ENCODE measurements at regions not wholly inside any gene's neighbourhood (a gene's known extent, or its start where the extent isn't known, plus 50 kb on each side); places are given as distances from the start of the nearest gene placed in this dataset.
"Not testable (repeated sequence)": the region's sequence is repeated elsewhere in the genome, so short reads cannot be mapped to it uniquely, and the experiment has no call there.

- TF ChIP-seq, protein P1, sequence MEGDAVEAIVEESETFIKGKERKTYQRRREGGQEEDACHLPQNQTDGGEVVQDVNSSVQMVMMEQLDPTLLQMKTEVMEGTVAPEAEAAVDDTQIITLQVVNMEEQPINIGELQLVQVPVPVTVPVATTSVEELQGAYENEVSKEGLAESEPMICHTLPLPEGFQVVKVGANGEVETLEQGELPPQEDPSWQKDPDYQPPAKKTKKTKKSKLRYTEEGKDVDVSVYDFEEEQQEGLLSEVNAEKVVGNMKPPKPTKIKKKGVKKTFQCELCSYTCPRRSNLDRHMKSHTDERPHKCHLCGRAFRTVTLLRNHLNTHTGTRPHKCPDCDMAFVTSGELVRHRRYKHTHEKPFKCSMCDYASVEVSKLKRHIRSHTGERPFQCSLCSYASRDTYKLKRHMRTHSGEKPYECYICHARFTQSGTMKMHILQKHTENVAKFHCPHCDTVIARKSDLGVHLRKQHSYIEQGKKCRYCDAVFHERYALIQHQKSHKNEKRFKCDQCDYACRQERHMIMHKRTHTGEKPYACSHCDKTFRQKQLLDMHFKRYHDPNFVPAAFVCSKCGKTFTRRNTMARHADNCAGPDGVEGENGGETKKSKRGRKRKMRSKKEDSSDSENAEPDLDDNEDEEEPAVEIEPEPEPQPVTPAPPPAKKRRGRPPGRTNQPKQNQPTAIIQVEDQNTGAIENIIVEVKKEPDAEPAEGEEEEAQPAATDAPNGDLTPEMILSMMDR (conservative IDR thresholded peaks at IDR 0.05; ENCODE audit: control insufficient read depth, insufficient read depth, low read depth, low read length): no peak
- no peak for DNase-seq (ENCODE audit: low read depth)
- no peak overlapping the region for H3K4me3 ChIP-seq (ENCODE audit: control insufficient read depth, low read depth, low read length)
Observed at GRCh38 chr15:99818872-99819271, 85.6 kb upstream of the LYSMD4 start.

GRCh38 chr15:99816862-99817261 is 83.6 kb upstream of the LYSMD4 start:
- not testable (repeated sequence) for DNase-seq (ENCODE audit: low read depth); H3K4me3 ChIP-seq (ENCODE audit: control insufficient read depth, low read depth, low read length)

GRCh38 chr15:99810663-99811062 is 77.4 kb upstream of the LYSMD4 start:
- not testable (repeated sequence) for DNase-seq (ENCODE audit: low read depth); H3K4me3 ChIP-seq (ENCODE audit: control insufficient read depth, low read depth, low read length)

DNA sequence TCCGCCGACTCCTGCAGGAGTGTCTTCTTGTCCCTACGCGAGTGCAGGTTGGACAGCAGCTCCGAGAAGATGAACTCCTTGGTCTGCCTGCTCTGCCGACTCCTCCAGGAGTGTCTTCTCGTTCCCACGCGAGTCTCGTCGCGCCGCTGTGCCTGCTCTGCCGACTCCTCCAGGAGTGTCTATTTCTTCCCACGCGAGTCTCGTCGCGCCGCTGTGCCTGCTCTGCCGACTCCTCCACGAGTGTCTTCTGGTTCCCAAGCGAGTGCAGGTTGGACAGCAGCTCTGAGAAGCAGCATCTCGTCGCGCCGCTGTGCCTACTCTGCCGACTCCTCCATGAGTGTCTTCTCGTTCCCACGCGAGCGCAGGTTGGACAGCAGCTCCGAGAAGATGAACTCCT is 66.6 kb upstream of the LYSMD4 start:
- DNase-seq (ENCODE audit: low read depth); H3K4me3 ChIP-seq (ENCODE audit: control insufficient read depth, low read depth, low read length): not testable (repeated sequence)

DNA sequence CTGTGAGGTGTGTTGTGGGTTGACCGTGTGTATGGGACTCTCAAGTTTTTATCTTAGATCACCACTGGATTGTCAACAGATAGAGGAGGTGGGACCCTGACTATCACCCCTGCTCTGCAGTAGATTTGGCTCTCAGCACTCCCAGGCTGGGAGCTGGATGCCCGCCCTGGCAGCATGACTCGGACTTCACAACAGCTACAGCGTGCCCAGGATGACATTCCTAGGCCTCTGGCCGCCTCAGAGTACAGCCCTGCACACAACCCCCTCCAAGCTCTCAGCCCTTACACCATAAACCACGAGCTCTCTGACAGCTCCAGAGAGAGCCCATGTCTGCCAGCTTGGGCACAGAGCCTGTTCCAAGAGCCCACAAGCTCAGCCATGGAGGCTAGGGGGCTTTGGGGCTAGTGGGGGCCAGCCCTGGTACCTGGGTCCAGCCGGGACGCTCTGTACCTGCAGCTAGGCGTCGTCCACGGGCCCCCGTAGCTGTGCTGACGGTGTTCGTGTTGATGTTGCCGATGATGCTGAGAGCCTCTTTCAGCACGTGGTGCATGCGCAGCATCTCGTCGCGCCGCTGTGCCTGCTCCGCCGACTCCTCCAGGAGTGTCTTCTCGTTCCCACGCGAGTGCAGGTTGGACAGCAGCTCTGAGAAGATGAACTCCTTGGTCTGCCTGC is 66.1 kb upstream of the LYSMD4 start:
- not testable (repeated sequence) for DNase-seq (ENCODE audit: low read depth); H3K4me3 ChIP-seq (ENCODE audit: control insufficient read depth, low read depth, low read length)

GRCh38 chr15:99796940-99797870 is 64.0 kb upstream of the LYSMD4 start:
- not testable (repeated sequence) for DNase-seq (ENCODE audit: low read depth); H3K4me3 ChIP-seq (ENCODE audit: control insufficient read depth, low read depth, low read length)

- not testable (repeated sequence) for DNase-seq (ENCODE audit: low read depth)
Observed at GRCh38 chr15:99791881-99792807, 58.9 kb upstream of the LYSMD4 start.

GRCh38 chr15:99790751-99791150 is 57.5 kb upstream of the LYSMD4 start:
- peak; percentile 25 for DNase-seq (ENCODE audit: low read depth)
- not testable (repeated sequence) for H3K4me3 ChIP-seq (ENCODE audit: control insufficient read depth, low read depth, low read length)

More at GRCh38 chr15:99791881-99792807, 58.9 kb upstream of the LYSMD4 start:
- H3K4me3 ChIP-seq (ENCODE audit: control insufficient read depth, low read depth, low read length): not testable (repeated sequence)

- TF ChIP-seq, protein P1 (conservative IDR thresholded peaks at IDR 0.05; ENCODE audit: control insufficient read depth, insufficient read depth, low read depth, low read length): no peak
- no peak for DNase-seq (ENCODE audit: low read depth)
- H3K4me3 ChIP-seq (ENCODE audit: control insufficient read depth, low read depth, low read length): no peak overlapping the region
Observed at GRCh38 chr15:99788156-99788555, 54.9 kb upstream of the LYSMD4 start.

DNA sequence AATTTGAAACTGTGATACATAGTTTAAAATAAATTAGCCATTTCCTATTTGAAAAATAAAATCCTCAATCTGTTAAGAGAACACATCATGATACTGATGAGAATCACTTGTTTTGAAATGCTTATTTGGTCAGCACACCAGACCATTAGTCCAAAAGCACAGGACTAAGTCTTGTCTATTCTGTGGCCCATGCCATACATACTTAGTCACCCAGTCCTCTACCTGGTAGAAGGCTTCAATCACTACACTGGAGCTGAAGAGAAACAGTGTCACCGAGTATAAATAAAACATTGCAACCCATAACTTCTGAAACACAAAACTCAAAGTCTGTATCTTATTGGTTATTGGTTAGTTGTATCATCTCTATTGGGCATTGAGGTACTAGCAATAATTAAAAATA is 51.6 kb upstream of the LYSMD4 start:
- not testable (repeated sequence) for DNase-seq (ENCODE audit: low read depth); H3K4me3 ChIP-seq (ENCODE audit: control insufficient read depth, low read depth, low read length)

GRCh38 chr15:99783918-99784619 is 50.8 kb upstream of the LYSMD4 start:
- H3K4me3 ChIP-seq (ENCODE audit: control insufficient read depth, low read depth, low read length); DNase-seq (ENCODE audit: low read depth): not testable (repeated sequence)

Data from fibroblast of mammary gland (primary cell).